Smooth muscle cell (in vitro differentiated cells): ENCODE measurements at regions not wholly inside any gene's neighbourhood (a gene's known extent, or its start where the extent isn't known, plus 50 kb on each side); places are given as distances from the start of the nearest gene placed in this dataset.

Experiments used
- DNase-seq: peaks from one replicate; lab custom pipeline; 2025; ENCODE audit not compliant: unreplicated experiment; lab: John Stamatoyannopoulos, UW
- H2AFZ ChIP-seq: fragments of 200-600 bp; sonication (generic); 2 replicates; pipeline ENCODE4 v1.6.0; 2016; ENCODE audit warnings: antibody characterized with exemption, low read depth, mild to moderate bottlenecking
- H3F3A ChIP-seq: fragments of 200-600 bp; sonication (generic); 2 replicates; pipeline ENCODE4 v1.6.0; 2017; ENCODE audit warnings: antibody characterized with exemption, low read depth
- H3K27ac ChIP-seq: fragments of 200-600 bp; sonication (generic); 2 replicates; pipeline ENCODE4 v1.5.1; 2016; ENCODE audit warnings: low read depth, mild to moderate bottlenecking
- H3K27me3 ChIP-seq: fragments of 200-600 bp; sonication (generic); 2 replicates; pipeline ENCODE4 v1.6.1; 2016; ENCODE audit warnings: low read depth, mild to moderate bottlenecking
- H3K36me3 ChIP-seq: fragments of 200-600 bp; sonication (generic); 2 replicates; pipeline ENCODE4 v1.5.1; 2016; ENCODE audit warnings: low read depth
- H3K4me1 ChIP-seq: fragments of 200-600 bp; sonication (generic); 2 replicates; pipeline ENCODE4 v1.5.1; 2016; ENCODE audit warnings: low read depth
- H3K4me2 ChIP-seq: fragments of 200-600 bp; sonication (generic); 2 replicates; pipeline ENCODE4 v1.6.0; 2016; ENCODE audit warnings: mild to moderate bottlenecking
- H3K4me3 ChIP-seq: fragments of 200-600 bp; sonication (generic); 2 replicates; pipeline ENCODE4 v1.5.1; 2016; ENCODE audit warnings: mild to moderate bottlenecking
- H3K79me2 ChIP-seq: fragments of 200-600 bp; sonication (generic); 2 replicates; pipeline ENCODE4 v1.6.0; 2016; ENCODE audit warnings: low read depth, mild to moderate bottlenecking
- H3K9ac ChIP-seq: fragments of 200-600 bp; sonication (generic); 2 replicates; pipeline ENCODE4 v1.6.0; 2016; ENCODE audit warnings: low read depth
- H3K9me3 ChIP-seq: fragments of 200-600 bp; sonication (generic); replicated peaks from 2 replicates; pipeline ENCODE4 v1.5.1; 2016; ENCODE audit warnings: low read depth
- H4K20me1 ChIP-seq: fragments of 200-600 bp; sonication (generic); 2 replicates; pipeline ENCODE4 v1.6.0; 2016; ENCODE audit warnings: low read depth
- WGBS: methylation state at CpG from one replicate; pipeline ENCODE4 v1.1.7; 2016; ENCODE audit warnings: low lambda C conversion rate; 5-methylcytosine and 5-hydroxymethylcytosine counted together
- TF ChIP-seq, protein P1 (sequence below): fragments of 200-600 bp; sonication (generic); IDR thresholded peaks from 2 replicates; pipeline ENCODE4 v1.5.1; 2017; ENCODE audit warnings: borderline replicate concordance, mild to moderate bottlenecking, antibody characterized with exemption; ENCODE audit not compliant: insufficient read depth, poor library complexity, severe bottlenecking

DNA sequence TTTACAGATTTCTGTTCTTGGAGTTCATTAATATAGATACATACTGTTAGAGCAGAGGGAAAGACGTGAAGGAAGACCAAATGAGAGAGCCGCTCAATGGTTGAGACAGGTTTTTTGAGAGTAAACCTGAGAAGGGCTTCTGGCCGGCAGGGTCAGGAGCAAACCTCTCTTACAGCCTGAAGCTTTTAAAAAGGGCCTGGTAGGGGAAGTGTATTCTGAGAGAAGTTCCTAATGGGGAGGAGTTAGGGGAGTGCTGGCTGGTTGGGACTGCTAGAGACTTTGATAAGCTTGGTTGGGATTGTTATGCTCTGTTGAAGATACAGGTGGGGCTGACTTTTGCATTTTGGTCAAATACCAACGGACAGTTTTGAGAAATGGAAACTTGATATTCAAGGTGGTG lies 186.8 kb upstream of the PABPC4L start:
- no peak for DNase-seq
- 51% methylated on average over 4 of the region's 4 CpGs for WGBS
- Histone ChIP-seq H3K27ac (no peak overlapping the region), H4K20me1 (no peaks in the 10 kb centered on the region), H3K4me1 (no peaks in the 10 kb centered on the region), H3K9ac (no peak overlapping the region), H3K4me3 (no peak overlapping the region), H3F3A (no peaks in the 10 kb centered on the region), H3K79me2 (no peaks in the 10 kb centered on the region), H3K4me2 (no peak overlapping the region), H2AFZ (peak overlapping the region; percentile 47), H3K9me3 (no peaks in the 10 kb centered on the region), H3K36me3 (no peaks in the 10 kb centered on the region), H3K27me3 (no peaks in the 10 kb centered on the region)
- TF ChIP-seq, protein P1, sequence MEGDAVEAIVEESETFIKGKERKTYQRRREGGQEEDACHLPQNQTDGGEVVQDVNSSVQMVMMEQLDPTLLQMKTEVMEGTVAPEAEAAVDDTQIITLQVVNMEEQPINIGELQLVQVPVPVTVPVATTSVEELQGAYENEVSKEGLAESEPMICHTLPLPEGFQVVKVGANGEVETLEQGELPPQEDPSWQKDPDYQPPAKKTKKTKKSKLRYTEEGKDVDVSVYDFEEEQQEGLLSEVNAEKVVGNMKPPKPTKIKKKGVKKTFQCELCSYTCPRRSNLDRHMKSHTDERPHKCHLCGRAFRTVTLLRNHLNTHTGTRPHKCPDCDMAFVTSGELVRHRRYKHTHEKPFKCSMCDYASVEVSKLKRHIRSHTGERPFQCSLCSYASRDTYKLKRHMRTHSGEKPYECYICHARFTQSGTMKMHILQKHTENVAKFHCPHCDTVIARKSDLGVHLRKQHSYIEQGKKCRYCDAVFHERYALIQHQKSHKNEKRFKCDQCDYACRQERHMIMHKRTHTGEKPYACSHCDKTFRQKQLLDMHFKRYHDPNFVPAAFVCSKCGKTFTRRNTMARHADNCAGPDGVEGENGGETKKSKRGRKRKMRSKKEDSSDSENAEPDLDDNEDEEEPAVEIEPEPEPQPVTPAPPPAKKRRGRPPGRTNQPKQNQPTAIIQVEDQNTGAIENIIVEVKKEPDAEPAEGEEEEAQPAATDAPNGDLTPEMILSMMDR = no peak

DNA sequence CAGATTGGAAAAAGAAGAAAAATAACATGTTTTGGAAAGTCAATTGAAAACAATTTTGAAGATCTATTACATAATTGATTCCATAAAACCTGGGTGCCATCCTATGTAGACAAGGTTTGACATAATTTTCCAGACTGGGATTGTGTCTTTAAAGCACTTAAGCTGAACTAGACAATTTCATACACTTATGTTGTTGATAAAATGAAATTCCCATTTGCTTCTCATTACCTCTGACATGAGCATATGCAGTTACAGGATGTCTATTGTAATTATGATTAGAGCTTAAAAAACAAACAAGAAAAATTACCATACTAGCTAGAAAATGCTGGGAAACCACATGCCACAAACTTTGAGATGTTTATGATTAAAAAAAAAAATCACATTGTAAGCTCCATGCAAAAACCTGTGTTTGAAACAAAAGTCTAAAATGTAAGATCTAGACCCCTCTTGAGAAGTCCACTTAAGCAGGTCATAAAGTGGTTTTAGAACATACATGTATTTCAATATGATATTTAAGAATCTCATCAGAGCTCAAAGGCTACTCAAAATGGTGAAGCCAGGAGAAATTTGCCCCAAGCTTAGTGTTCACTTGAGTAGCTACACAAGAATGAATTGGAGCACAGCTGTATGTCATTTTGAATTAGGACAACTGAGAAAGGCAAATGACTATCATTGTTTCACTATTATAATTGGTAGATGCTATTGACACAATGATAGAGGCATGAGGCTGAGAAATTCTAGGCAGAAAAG lies 181.1 kb upstream of the PABPC4L start:
- Histone ChIP-seq H3K4me3 (no peak overlapping the region), H3F3A (no peaks in the 10 kb centered on the region), H3K79me2 (no peaks in the 10 kb centered on the region), H3K4me2 (no peak overlapping the region), H3K4me1 (no peaks in the 10 kb centered on the region), H4K20me1 (no peaks in the 10 kb centered on the region), H2AFZ (no peak overlapping the region), H3K27ac (no peak overlapping the region), H3K9ac (no peak overlapping the region), H3K27me3 (no peaks in the 10 kb centered on the region), H3K9me3 (no peaks in the 10 kb centered on the region), H3K36me3 (no peaks in the 10 kb centered on the region)
- no peak for DNase-seq
- TF ChIP-seq, protein P1 = no peak

DNA sequence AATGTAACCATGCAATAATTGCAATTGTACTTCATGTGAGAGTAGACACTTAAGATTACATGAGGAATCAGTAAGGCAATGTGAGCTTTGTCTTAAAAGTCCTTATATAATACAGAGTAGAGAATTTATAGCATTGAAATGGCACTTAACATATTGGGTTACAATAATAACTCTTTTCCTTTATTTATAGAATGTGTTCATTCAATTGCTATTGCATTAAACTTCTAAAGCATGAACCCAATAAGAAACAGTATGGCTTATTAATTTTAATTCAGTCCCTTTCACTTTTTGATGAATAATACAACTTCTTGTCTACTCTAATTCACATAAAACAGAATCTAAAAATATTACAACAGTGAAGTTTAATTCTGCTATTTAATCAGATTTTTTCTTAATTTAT lies 174.2 kb upstream of the PABPC4L start:
- H3K4me2 ChIP-seq = no peak overlapping the region
- DNase-seq = no peak
- no peaks in the 10 kb centered on the region for H3K27me3 ChIP-seq
- no peak overlapping the region for H3K9ac ChIP-seq
- H3K4me3 ChIP-seq = no peak overlapping the region
- H2AFZ ChIP-seq = peak overlapping the region; percentile 33
- H3F3A ChIP-seq = no peaks in the 10 kb centered on the region
- no peaks in the 10 kb centered on the region for H3K79me2 ChIP-seq
- no peak overlapping the region for H3K27ac ChIP-seq
- no peaks in the 10 kb centered on the region for H3K36me3 ChIP-seq
- TF ChIP-seq, protein P1 = no peak
- H4K20me1 ChIP-seq = no peaks in the 10 kb centered on the region
- no peaks in the 10 kb centered on the region for H3K4me1 ChIP-seq
- H3K9me3 ChIP-seq = no peaks in the 10 kb centered on the region

GRCh38 chr4:134365852-134366251 lies 164.3 kb upstream of the PABPC4L start:
- Histone ChIP-seq H4K20me1 (no peaks in the 10 kb centered on the region), H3F3A (no peaks in the 10 kb centered on the region), H3K9me3 (no peaks in the 10 kb centered on the region), H3K27me3 (no peaks in the 10 kb centered on the region), H3K4me3 (no peak overlapping the region), H3K79me2 (no peaks in the 10 kb centered on the region), H3K27ac (no peak overlapping the region), H3K36me3 (no peaks in the 10 kb centered on the region), H3K4me1 (no peaks in the 10 kb centered on the region), H3K4me2 (no peak overlapping the region), H3K9ac (no peak overlapping the region), H2AFZ (no peak overlapping the region)
- TF ChIP-seq, protein P1 = no peak
- 92% methylated on average over 1 of the region's 1 CpG for WGBS
- DNase-seq = no peak
